Middle frontal gyrus (tissue), 1 donor: ENCODE measurements at regions not wholly inside any gene's neighbourhood (a gene's known extent, or its start where the extent isn't known, plus 50 kb on each side); places are given as distances from the start of the nearest gene placed in this dataset.
"Not testable (repeated sequence)": the region's sequence is repeated elsewhere in the genome, so short reads cannot be mapped to it uniquely, and the experiment has no call there.

Experiments used
- DNase-seq: peaks from one replicate; pipeline ENCODE4 v3.0.0-alpha.2; 2015; ENCODE audit warnings: low spot score; ENCODE audit errors: extremely low spot score

DNA sequence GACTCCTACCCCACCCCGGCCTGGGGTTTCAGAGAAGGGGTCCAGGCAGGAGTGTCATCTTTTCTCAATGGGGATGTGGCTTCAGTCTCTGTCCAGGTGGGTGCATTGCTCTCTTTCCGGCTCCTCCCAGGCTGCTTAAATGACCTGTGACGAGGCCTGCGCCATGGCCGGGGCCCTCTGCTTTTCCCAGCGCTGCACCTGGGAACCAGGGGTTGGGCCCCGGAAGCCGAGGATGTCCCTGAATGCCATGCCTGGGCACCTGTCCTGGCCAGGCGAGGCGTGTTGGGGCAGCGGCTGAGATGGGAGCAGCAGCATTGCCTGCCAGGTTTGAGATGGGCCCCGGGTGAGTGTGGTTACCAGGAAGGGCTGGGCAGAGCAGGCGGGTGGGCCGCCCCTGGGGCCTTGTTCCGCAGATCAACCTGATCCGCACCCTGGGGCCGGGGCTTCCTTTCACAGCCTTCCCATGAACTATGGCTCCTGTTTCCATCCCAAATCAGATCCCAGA, 147.4 kb downstream of the SEC14L1 start:
- no peak for DNase-seq

DNA sequence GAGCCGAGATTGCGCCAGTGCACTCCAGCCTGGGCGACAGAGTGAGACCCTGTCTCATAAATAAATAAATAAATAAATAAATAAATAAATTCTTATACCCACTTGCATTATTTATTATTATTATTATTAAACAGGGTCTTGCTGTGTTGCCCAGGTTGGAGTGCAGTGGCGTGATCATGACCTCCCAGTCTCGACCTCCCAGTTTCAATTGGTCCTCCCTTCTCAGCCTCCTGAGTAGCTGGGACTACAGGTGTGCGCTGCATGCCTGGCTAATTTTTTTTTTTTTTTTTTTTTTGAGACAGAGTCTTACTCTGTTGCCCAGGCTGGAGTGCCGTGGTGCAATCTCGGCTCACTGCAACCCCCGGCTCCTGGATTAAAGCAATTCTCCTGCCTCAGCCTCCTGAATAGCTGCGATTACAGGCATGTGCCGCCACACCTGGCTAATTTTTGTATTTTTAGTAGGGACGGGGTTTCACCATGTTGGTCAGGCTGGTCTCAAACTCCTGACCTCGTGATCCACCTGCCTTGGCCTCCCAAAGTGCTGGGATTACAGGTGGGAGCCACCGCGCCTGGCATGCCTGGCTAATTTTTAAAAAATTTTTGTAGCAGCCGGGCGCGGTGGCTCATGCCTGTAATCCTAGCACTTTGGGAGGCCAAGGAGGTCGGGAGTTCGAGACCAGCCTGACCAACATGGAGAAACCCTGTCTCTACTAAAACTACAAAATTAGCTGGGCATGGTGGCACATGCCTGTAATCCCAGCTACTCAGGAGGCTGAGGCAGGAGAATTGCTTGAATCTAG, 150.2 kb downstream of the SEC14L1 start:
- not testable (repeated sequence) for DNase-seq

DNA sequence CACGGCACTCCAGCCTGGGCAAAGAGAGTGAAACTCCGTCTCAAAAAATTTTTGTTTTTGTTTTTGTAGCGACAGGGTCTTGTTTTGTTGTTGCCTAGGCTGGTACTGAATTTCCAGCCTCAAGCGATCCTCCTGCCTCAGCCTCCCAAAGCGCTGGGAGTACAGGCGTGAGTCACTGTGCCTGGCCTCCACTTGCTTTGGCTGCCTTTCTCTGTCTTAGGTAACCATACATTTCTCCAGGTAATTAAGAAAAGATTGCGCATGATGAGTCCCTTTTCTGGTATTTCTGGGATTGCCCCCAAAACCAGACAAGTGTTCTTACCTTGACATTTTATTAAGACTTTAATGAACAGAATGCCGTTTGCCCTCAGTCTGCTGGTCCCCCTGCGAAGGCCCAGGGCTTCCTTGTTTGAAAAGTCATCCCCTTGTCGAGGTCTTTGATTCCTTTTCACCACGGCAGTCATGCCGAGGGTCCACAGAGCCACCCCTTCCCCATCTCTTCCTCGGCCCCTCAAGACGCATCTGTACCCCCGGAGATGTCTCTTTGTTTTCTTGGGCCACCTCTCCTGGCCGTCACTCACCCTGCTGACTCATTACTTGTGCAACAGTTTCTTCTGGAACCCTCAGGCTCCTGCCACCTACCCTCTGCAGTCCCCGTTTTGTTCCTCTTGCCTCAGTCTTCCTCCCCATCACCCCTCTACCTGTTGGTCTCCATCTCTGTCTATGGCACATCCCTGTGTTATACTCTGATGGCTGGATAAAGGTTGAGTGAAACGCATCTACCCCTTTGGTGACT, 151.0 kb downstream of the SEC14L1 start:
- DNase-seq: no peak

DNA sequence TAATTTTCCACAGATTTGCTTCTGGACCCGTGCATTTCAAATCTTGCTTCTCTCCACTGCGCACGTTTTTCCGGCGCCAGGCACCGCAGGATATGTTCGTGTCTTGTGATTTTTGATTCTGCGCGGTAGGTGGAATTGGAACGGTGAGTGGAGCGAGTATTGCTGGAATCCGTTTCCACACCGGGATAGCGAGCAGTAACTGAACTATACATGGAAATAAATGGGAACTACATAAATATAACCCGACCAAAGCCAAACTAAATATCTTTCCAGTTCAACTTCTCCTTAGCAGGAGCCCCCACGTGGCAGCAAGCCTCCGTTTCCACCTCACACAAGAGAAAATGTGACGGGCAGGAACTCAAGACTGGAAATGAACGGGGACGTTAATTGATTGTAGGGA, 154.0 kb downstream of the SEC14L1 start:
- no peak for DNase-seq

DNA sequence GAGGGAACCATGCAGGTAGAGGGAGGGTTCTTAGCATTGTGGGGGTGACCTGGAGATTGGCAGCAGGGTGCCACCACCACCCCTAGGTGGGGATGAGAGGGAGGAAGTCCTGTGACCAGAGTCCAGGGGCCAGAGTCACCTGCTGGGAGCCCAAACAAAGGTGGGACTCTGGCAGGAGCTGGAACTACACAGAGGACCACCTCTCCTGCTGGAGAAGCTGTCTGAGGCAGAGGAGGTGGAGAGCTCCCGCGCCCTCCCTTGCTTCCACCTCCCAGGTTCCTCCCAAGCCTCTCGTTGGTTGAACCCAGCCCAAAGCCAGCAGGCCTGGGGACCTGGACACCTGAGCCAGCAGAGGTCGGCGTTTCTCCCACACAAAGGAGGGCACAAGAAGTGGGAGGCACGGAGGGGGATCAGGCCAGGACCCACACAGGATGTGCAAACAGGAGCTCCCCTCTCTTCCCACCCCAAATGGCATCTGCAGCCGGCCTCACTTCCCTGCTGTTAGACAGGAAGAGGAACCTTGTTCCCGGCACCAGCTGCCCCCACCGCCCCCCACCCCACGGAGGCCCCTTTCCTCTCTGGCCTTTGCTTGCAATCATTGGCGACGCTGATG, 154.6 kb downstream of the SEC14L1 start:
- DNase-seq: no peak

DNA sequence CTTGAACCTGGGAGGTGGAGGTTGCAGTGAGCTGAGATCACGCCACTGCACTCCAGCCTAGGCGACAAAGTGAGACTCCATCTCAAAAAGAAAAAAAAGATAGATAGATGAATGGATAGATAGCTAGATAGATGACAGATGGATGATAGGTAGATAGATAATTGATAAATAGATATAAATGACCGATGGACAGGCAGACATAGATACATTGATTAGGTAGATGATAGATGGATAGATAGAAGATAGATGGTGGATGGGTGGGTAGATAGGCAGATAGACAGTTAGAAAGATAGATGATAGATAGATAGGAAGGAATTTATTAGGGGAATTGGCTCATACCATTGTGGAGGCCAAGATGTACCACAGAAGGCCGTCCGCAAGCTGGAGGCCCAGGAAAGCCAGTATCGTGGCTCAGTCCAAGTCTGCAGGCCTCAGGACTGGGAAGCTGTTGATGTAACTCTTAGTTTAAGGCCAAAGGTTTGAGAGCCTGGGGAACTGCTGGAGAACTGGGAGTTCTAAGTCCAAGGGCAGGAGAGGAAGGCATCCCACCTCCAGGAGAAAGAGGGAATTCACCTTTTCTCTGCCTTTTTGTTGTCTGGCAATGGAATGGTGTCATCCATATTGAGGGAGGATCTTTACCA, 156.1 kb downstream of the SEC14L1 start:
- no peak for DNase-seq

DNA sequence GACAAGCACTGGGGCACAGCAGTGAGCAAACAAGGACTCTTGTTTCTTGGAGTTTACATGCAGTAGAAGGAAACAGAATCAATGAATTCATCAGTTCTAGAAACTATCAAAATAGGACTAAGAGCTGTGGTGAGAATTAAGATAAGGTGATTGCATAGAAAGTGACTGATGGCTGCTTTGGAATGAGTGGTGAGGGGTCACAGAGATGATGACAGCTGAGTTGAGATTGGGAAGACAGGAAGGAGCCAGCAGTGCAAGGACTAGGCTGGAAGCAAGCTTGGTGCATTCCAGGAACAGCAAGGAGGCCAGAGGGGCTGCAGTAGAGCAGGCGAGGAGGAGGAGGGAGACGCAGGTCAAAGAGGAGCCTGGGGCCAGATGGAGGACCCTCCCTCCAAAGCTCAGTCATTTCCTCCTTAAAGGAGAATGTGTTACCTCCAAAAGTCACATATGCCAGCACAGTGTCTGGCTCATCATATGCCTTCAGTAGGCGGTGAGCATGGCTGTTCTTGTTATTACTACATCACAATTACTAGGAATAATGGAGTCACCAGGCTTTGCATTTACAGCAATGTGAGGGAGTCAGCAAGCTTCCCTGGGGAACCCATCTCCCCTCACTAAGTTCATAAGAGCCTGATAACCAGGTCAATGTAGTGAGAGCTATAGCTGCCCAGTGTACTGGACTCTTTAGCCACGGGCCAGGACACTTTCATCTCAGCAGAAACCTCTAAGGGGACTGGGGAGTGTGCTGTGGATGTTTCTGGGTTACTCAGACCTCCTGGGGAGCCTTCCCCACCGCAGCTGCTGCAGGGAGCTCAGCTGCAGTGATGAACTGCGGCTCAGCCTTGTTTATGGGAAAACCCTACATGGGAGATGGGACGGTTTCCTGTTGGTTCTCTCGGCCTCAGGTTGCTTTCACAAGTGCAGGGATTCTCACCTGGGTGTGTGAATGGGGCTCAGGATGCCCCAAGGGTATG, 157.2 kb downstream of the SEC14L1 start:
- no peak for DNase-seq

DNA sequence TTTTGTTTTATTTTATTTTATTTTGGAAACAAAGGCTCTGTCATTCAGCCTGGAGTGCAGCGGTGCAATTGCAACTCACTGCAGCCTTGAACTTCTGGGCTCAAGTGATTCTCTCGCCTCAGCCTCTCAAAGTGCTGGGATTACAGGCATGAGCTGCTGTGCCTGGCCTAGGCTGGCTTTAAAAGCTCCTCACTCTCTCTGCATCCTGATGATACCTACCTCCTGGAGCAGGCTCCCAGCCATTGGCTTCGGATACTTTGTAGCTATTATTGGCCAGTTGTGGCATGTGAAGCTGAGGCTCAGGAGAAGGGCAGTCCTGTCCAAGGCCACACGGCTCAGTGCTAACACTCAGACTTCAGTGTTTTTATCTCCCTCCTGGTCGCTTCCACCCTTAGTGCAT, 158.0 kb downstream of the SEC14L1 start:
- no peak for DNase-seq

DNA sequence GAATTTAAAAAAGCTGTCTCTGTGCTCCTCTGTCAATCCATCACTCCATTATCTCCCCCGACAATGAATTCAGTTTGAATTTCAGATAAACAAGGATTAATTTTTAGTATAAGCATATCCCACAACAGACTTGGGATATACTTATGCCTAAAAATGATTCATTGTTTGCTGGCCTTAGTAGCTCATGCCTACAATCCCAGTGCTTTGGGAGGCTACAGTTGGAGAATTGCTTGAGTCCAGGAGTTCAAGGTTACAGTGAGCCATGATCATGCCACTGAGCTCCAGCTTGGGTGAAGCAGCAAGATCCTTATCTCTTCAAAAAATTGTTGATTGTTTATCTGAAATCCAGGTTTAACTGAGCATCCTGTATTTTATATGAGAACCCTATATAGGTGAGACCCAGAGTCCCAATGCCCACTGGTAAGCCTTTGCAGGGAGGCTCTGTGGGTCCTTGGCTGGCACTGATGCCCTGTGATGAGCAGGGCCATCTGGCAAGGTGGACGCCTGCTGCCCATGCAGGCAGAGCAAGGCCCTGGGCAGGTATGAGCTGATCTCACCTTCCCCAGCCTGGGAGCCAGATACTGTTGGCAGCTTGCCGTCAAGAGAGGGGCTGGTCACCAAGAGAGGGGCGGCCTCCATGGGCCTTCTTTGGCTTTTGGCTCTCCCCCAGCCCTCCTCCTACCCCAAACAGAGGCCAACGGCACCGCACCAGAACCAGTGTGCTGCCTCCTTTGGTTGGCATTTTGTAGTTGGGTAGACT, 158.7 kb downstream of the SEC14L1 start:
- DNase-seq: no peak

DNA sequence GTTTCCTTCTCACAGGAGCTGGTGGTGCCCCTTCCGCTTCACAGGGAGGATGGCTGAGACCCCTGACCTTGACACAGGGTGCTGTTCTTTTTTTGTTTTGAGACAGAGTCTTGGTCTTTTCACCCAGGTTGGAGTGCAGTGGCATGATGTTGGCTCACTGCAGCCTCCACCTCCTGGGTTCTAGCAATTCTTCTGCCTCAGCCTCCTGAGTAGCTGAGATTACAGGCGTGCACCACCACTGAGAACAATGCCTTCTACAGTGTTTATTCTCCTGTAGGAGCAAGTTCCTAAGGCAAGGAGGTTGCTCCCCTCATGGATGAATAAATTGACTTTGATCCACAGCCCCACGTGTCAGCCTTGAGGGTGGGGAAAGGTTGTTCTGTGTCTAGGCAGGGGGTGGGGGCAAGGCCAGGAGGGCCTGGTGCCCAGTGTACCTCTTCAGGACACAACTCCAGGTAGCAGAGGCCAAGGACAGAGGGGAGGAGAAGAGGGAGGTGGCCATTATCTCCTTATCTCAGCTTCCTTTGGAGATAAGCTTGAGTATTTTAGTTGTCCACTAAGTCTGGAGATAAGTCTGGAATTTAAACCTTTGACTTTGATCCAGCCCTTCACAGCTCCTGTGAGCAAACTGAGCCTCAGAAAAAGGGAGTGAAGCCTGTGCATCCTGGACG, 159.4 kb downstream of the SEC14L1 start:
- DNase-seq: no peak

DNA sequence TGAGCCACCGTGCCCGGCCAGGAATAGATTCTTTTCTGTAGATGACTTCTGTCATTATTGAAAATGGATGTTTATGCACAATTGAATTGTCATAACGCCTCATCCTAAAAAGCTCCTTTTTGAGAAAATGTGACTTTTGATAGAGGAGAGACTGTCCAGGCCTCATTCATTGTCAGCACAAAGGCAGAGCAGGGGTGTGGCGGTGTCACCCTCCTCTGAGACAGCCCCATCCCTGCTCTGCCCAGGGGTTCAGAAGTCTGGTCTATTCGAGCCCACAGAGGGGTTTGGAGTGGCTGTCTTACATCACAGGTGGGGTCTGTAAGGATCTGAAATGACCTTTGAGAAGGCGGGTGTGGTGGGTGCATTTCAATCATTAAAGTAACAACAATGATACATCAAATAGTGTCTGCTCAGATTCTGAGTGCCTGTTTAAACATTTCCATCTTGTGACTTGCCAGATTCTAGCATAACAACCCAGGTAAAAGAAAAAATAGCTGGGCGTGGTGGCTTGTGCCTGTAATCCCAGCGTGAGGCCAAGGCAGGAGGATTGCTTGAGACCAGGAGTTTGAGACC, 161.0 kb downstream of the SEC14L1 start:
- no peak for DNase-seq

DNA sequence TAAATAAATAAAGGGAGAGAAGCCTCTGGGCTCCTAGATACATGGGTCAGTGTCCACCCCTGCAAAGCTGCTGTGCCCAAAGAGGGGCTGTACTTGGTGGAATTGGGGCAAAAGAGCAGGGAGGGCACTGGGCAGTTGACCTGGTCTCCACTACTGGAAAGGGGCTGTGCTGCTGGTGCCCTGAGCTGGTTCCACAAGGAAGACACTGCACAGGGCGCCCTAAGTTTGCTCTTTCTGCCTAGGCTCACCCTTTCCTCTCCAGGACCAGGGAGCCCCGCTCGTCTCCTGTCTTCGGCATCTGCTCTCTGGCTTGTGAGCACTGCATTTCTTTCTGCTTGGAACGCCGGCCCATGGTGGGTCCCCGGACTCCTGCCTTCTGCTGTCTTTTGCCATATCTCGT, 161.9 kb downstream of the SEC14L1 start:
- no peak for DNase-seq

DNA sequence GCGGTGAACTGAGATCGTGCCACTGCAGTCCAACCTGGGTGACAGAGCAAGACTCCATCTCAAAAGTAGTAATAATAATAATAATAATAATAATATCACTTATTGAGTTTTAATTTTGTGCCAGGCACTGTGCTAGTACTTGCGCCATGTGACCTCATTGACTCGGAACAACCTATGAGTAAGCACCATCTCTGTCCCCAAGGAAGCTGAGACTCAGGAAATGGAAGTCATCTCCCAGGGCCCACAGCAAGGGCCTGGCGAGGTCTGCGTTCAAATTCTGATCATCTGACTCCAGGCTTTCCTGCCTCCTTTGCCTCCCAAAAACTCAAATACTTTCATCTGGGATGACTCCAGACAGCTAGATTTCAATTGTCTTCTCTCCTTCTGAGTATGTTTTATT, 162.9 kb downstream of the SEC14L1 start:
- no peak for DNase-seq

DNA sequence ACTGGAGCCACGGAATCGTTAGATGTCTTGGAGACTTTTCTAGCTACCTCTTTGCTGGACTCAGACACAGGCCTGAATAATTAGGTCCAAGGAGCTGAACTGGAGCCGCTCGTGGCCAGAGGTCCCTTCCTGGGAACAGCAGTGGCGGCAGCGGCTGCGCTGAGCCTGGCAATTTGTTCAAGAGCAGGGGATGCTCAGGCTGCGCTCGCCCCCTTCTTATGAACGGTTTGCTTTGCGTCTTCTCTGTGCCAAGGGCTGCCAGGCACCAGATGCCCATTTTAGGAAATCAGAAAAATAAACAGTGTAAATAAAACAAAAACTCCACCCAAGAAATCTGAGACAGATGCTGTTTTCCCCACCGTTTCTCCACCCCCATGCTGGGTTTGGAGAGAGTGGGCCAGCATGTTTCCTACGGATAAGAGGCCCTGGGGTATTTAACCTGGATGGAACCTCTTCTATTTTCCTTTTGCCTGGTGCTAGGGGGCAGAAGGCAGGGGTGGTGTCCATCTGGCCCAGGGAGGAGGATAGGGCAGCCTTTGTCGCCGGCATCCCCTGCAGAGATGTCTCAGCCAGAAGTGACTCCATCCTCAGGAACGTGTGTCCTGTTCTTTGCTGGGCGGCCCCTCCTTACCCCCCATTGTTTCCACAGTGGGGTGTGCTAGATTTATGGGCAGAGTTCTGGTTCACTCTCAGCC, 163.4 kb downstream of the SEC14L1 start:
- no peak for DNase-seq

DNA sequence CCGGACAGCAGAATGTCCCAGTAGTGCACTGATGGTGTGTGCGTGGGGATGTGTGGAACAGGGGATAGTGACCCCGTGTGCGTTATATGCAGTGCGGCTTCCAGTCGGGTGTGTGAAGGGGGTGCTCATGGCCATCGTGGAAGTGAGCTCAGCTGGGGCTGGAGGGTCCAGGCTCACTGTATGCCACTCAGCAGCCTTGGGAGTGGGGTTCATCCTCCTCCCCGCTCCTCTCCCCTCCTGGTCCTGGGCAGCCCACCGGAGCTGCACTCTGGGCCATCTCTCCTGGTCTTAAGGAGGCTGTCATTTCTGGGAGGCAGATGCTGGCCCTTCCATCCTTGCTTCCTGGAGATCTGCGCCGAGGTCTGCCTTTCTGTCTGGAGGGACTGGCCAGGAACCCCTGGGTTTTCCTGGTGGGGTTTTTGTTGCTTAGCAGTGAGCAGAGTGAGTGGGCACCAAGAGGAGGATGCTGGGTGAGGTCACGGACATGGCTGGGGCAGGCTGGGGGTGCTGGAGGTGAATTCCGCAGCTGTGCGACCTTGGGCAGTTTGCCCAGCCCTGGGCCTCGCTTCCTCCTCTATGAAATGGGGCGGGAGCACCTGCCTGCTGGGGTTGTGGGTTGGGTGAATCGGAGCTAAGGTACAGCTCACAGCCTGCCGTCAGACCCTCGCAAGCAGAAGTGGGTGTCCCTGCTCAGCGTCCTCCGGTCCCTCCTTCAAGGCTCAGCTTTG, 164.1 kb downstream of the SEC14L1 start:
- DNase-seq: no peak

DNA sequence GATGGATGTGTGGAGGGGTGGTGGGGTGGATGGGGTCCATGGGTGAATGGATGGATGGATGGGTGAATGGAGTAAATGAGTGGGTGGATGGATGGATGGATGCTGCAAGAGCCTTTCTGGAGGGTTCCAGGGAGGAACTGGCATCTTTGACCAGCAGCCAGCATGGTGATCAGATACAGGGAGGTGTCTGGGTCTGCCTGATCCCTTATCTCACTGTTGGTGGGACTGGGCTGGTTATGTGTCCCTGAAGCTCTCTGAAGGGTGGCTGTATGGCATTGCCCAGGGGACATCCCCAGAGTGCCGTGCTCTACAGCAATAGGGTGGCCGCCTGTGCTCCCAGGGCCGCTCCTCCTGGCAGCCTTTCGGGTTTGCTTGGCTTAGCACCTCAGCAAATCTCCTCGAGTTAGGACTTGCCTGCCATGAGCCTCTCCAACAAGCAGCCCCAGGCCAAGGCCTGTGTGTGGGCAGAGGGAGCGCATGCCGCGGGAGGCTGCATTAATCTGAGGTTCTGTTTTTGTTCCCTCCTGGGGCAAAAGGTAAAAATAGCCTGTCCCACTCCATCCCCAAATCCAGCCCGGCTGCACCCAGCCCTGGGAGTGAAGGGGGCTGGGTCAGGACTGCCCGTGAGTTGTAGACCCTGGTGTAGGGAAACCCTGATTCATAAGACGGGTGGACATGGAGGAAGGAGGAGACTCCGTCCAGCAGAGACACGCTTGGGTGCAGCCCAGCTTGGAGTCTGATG, 165.4 kb downstream of the SEC14L1 start:
- DNase-seq: no peak
